GDM1 (cell line): ENCODE measurements at regions not wholly inside any gene's neighbourhood (a gene's known extent, or its start where the extent isn't known, plus 50 kb on each side); places are given as distances from the start of the nearest gene placed in this dataset.

Source experiments
- DNase-seq: peaks from one replicate; lab custom pipeline; 2025; lab: John Stamatoyannopoulos, UW

GRCh38 chr21:39124681-39125251 is 58.5 kb downstream of the PSMG1 start:
- DNase-seq, result no peak

- no peak for DNase-seq
Observed at GRCh38 chr21:39123375-39123774, 59.9 kb downstream of the PSMG1 start.

- no peak for DNase-seq
Observed at GRCh38 chr21:39121600-39122355, 61.5 kb downstream of the PSMG1 start.

- DNase-seq, result no peak
Observed at GRCh38 chr21:39120876-39121599, 62.2 kb downstream of the PSMG1 start.

GRCh38 chr21:39119891-39120290 is 63.4 kb downstream of the PSMG1 start:
- DNase-seq, result no peak

- no peak for DNase-seq
Observed at GRCh38 chr21:39118604-39119215, 64.5 kb downstream of the PSMG1 start.

- DNase-seq, result no peak
Observed at GRCh38 chr21:39118061-39118460, 65.2 kb downstream of the PSMG1 start.

GRCh38 chr21:39117440-39117970 is 65.7 kb downstream of the PSMG1 start:
- DNase-seq, result no peak

GRCh38 chr21:39116761-39117439 is 66.4 kb downstream of the PSMG1 start:
- DNase-seq, result no peak

- no peak for DNase-seq
Observed at GRCh38 chr21:39115576-39116235, 67.5 kb downstream of the PSMG1 start.

- no peak for DNase-seq
Observed at GRCh38 chr21:39114871-39115575, 68.2 kb downstream of the PSMG1 start.

- DNase-seq, result no peak
Observed at GRCh38 chr21:39111931-39112550, 71.2 kb downstream of the PSMG1 start.

- no peak for DNase-seq
Observed at GRCh38 chr21:39110431-39110830, 72.8 kb downstream of the PSMG1 start.

GRCh38 chr21:39109596-39110210 is 73.5 kb downstream of the PSMG1 start:
- DNase-seq, result no peak

GRCh38 chr21:39109163-39109530 is 74.1 kb downstream of the PSMG1 start:
- no peak for DNase-seq

- DNase-seq, result no peak
Observed at GRCh38 chr21:39108291-39109162, 74.7 kb downstream of the PSMG1 start.

- no peak for DNase-seq
Observed at GRCh38 chr21:39107739-39108138, 75.5 kb downstream of the PSMG1 start.

GRCh38 chr21:39106881-39107462 is 76.3 kb downstream of the PSMG1 start:
- DNase-seq, result no peak
